ENCODE measurements at regions not wholly inside any gene's neighbourhood (a gene's known extent, or its start where the extent isn't known, plus 50 kb on each side); places are given as distances from the start of the nearest gene placed in this dataset.

- no peak for TF ChIP-seq CTCF (IDR thresholded peaks at IDR 0.05)
- no peak for TF ChIP-seq POLR2A (IDR thresholded peaks at IDR 0.05)
Measured at GRCh38 chr15:93608643-93609148, 519.7 kb upstream of the RGMA start.
